Uterus (tissue), 3 donors: ENCODE measurements at regions not wholly inside any gene's neighbourhood (a gene's known extent, or its start where the extent isn't known, plus 50 kb on each side); places are given as distances from the start of the nearest gene placed in this dataset.

Source experiments
- DNase-seq, 2 donors: peaks; one replicate each; pipeline ENCODE4 v3.0.0-alpha.2; 2019 to 2020
- H3K27ac ChIP-seq, 2 donors: fragments of 200-600 bp; sonication (generic); 1 replicate in 1 of 2; 2 replicates in 1 of 2; pipeline ENCODE4 v1.5.1; 2016 to 2018
- H3K27me3 ChIP-seq, 2 donors: fragments of 200-600 bp; sonication (generic); one replicate each; pipeline ENCODE4 v1.5.1; 2018 to 2019; ENCODE audit warnings: control low read depth in 1 of 2
- H3K36me3 ChIP-seq, 2 donors: fragments of 200-600 bp; sonication (generic); one replicate each; pipeline ENCODE4 v1.5.1; 2019; ENCODE audit warnings: control low read depth in 1 of 2
- H3K4me1 ChIP-seq, 2 donors: fragments of 200-600 bp; sonication (generic); one replicate each; pipeline ENCODE4 v1.5.1; 2018 to 2019; ENCODE audit warnings: control low read depth in 1 of 2
- H3K4me3 ChIP-seq, 2 donors: fragments of 200-600 bp; sonication (generic); 1 replicate in 1 of 2; 2 replicates in 1 of 2; pipeline ENCODE4 v1.5.1; 2018 to 2019; ENCODE audit warnings: mild to moderate bottlenecking in 1 of 2
- H3K9me3 ChIP-seq, 2 donors: fragments of 200-600 bp; sonication (generic); one replicate each; pipeline ENCODE4 v1.5.1; 2019; ENCODE audit warnings: control low read depth in 1 of 2
- POLR2A ChIP-seq, 2 donors: fragments of 450-650 bp; IDR thresholded peaks; one replicate each; pipeline ENCODE4 v1.6.1; 2016; ENCODE audit warnings: antibody characterized with exemption in 2 of 2, mild to moderate bottlenecking in 1 of 2, moderate library complexity in 1 of 2
- intact Hi-C: fragments of 100-400 bp; cut with DNase I; formaldehyde crosslinking; loops from one replicate; pipeline ENCODE4 v1.15.1; 2023; ENCODE audit warnings: low total_unique reads
- TF ChIP-seq, protein P1 (sequence below), 4 experiments: fragments of 200-600 bp in 2 of 4; fragments of 450-650 bp in 2 of 4; sonication (generic) in 2 of 4; IDR thresholded peaks; one replicate each; pipeline ENCODE4 v1.5.1; 2016 to 2019; ENCODE audit warnings: antibody characterized with exemption in 4 of 4, mild to moderate bottlenecking in 2 of 4, moderate library complexity in 1 of 4
- donor health status: DM: yes; HTN: yes; CAD: no.

DNA sequence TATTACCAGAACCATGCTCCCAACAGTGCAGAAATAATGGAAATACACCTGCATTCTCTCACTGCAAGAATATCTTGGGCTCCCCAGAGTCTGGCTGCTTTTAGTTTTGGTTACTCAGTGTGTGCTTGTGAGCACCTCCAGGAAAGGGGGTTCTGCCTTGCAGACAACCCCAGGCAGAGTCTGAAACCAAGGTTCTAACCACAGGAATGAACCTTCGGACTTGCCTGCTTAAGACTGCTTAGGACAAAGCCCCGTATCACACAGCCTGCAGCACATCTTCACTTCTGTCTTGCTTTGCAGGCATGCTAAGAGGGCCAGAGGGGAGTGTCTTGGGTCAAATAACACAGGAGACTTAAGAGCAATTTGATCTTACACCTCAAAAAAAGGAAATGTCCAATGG, 94.8 kb upstream of the SPATA31C2 start:
- no peaks in the 10 kb centered on the region for H3K9me3 ChIP-seq
- H3K36me3 ChIP-seq: no peaks in the 10 kb centered on the region
- H3K4me1 ChIP-seq: no peaks in the 10 kb centered on the region
- H3K27ac ChIP-seq: no peak overlapping the region
- intact Hi-C loops: no loop called here
- DNase-seq: no peak
- no peak overlapping the region for H3K4me3 ChIP-seq
- H3K27me3 ChIP-seq: no peaks in the 10 kb centered on the region
- no peak for TF ChIP-seq POLR2A (IDR thresholded peaks at IDR 0.05)
- TF ChIP-seq, protein P1, sequence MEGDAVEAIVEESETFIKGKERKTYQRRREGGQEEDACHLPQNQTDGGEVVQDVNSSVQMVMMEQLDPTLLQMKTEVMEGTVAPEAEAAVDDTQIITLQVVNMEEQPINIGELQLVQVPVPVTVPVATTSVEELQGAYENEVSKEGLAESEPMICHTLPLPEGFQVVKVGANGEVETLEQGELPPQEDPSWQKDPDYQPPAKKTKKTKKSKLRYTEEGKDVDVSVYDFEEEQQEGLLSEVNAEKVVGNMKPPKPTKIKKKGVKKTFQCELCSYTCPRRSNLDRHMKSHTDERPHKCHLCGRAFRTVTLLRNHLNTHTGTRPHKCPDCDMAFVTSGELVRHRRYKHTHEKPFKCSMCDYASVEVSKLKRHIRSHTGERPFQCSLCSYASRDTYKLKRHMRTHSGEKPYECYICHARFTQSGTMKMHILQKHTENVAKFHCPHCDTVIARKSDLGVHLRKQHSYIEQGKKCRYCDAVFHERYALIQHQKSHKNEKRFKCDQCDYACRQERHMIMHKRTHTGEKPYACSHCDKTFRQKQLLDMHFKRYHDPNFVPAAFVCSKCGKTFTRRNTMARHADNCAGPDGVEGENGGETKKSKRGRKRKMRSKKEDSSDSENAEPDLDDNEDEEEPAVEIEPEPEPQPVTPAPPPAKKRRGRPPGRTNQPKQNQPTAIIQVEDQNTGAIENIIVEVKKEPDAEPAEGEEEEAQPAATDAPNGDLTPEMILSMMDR (IDR thresholded peaks at IDR 0.05): no peak

DNA sequence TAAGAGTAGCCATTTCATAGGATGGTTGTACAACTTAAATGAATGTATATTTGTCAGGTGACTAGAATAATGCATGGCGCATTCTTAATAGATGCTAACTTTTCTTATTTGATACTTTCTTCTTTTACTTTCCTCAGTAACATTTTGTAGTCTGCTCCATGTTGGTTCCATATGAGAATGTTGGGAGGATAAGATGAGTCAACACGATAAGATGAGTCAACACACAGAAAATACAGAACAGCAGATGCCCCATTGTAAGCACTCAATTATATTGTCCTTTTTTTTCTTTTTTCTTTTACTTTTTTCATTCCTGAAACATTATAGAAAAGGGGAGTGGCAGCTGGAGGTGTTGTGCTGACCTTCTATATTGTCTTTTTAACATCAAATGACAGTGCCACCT, 92.3 kb upstream of the SPATA31C2 start:
- no peaks in the 10 kb centered on the region for H3K27me3 ChIP-seq
- no peaks in the 10 kb centered on the region for H3K36me3 ChIP-seq
- intact Hi-C loops: no loop called here
- TF ChIP-seq, protein P1 (IDR thresholded peaks at IDR 0.05): no peak
- no peak for TF ChIP-seq POLR2A (IDR thresholded peaks at IDR 0.05)
- no peak overlapping the region for H3K4me3 ChIP-seq
- no peaks in the 10 kb centered on the region for H3K4me1 ChIP-seq
- no peak overlapping the region for H3K27ac ChIP-seq
- H3K9me3 ChIP-seq: no peaks in the 10 kb centered on the region
- DNase-seq: no peak

DNA sequence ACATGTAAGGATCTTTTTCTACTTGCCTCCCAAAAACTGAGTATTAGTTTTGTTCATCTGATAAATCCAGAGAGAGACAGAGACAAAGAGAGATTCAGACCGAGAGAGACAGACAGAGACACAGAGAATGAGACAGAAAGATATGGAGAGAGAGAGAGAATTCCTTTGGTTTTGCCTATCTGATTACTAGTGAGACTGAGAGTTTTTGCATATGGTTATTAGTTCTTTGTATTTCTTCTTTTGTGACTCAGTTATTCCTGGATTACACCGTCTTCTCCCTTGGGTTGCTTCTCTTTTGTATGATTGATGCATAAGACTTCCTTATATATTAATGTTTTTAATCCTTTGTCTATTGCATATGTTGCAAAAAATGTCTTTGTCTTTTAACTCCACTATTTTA, 91.2 kb upstream of the SPATA31C2 start:
- no peak for TF ChIP-seq POLR2A (IDR thresholded peaks at IDR 0.05)
- TF ChIP-seq, protein P1 (IDR thresholded peaks at IDR 0.05): no peak
- DNase-seq: no peak
- intact Hi-C loops: no loop called here
- no peaks in the 10 kb centered on the region for H3K9me3 ChIP-seq
- no peaks in the 10 kb centered on the region for H3K4me1 ChIP-seq
- no peaks in the 10 kb centered on the region for H3K27me3 ChIP-seq
- H3K36me3 ChIP-seq: no peaks in the 10 kb centered on the region
- H3K27ac ChIP-seq: no peak overlapping the region
- H3K4me3 ChIP-seq: no peak overlapping the region

DNA sequence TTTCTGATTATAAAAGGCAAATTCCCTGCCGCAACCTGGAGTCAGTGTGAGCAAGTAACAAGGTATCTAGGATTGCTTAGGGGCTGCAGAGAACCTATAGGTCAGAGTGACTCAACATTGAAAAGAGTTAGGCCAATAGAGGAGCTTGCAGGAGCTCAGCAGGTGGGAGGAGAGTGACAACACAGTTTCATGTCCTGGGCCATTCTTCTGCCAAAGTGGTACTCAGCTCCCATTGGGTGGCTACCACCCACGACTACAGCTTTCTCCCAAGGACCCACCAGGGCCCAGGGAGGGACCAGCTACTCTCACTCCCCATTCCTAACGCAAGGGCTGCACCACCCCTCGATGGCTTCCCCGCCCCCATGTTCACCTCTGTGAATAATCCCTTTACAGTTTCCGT, 86.7 kb upstream of the SPATA31C2 start:
- Histone ChIP-seq H3K27ac (no peak overlapping the region), H3K27me3 (no peaks in the 10 kb centered on the region), H3K36me3 (no peaks in the 10 kb centered on the region), H3K9me3 (no peaks in the 10 kb centered on the region), H3K4me3 (no peak overlapping the region), H3K4me1 (no peaks in the 10 kb centered on the region)
- intact Hi-C loops: no loop called here
- DNase-seq: no peak
- no peak for TF ChIP-seq POLR2A (IDR thresholded peaks at IDR 0.05)
- TF ChIP-seq, protein P1 (IDR thresholded peaks at IDR 0.05): no peak

DNA sequence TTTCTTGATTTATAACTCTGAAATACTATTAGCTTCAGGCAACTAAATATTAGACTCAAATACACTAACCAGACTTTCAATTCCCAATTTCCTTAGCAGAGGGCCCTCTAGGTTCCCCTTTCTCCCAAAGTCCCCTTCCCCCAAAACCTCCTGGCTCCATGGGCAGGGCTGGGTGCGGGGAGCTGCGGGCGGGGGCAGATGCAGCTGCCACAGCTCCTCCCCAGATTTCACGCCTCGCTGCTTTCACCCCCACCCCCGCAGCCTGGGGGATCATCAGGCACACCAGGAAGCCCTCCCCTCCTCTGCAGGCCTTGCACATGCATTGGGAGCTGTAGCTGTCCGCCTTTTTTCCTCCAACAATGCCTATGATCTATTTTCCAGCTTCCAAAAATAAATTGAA, 82.8 kb upstream of the SPATA31C2 start:
- intact Hi-C loops: no loop called here
- Histone ChIP-seq H3K36me3 (no peaks in the 10 kb centered on the region), H3K4me1 (no peaks in the 10 kb centered on the region), H3K27me3 (no peaks in the 10 kb centered on the region), H3K4me3 (no peak overlapping the region), H3K27ac (no peak overlapping the region), H3K9me3 (no peaks in the 10 kb centered on the region)
- TF ChIP-seq, protein P1 (IDR thresholded peaks at IDR 0.05): no peak
- TF ChIP-seq POLR2A (IDR thresholded peaks at IDR 0.05): no peak
- DNase-seq: no peak
